Testis (tissue), 2 donors: ENCODE measurements at regions not wholly inside any gene's neighbourhood (a gene's known extent, or its start where the extent isn't known, plus 50 kb on each side); places are given as distances from the start of the nearest gene placed in this dataset.

Source experiments
- CTCF ChIP-seq, 3 experiments: fragments of 450-650 bp in 2 of 3; fragments of 200-600 bp in 1 of 3; sonication (generic) in 1 of 3; IDR thresholded peaks; one replicate each; pipeline ENCODE4 v1.5.1; 2016 to 2019; ENCODE audit warnings: antibody characterized with exemption in 3 of 3, mild to moderate bottlenecking in 2 of 3, moderate library complexity in 1 of 3
- POLR2A ChIP-seq: fragments of 450-650 bp; IDR thresholded peaks from one replicate; pipeline ENCODE4 v1.6.1; 2017; ENCODE audit warnings: antibody characterized with exemption, mild to moderate bottlenecking, moderate library complexity

- TF ChIP-seq POLR2A (no peak), CTCF (IDR thresholded peaks at IDR 0.05) (no peak)
Measured at GRCh38 chr1:99520121-99520520, 125.8 kb upstream of the PALMD start.
